Cardiac muscle cell (in vitro differentiated cells and primary cell): ENCODE measurements at regions not wholly inside any gene's neighbourhood (a gene's known extent, or its start where the extent isn't known, plus 50 kb on each side); places are given as distances from the start of the nearest gene placed in this dataset.

ENCODE experiments used
- DNase-seq, 2 donors: peaks; one replicate each; pipeline versions ENCODE4 v3.0.0 to v3.0.0-alpha.2; 2010 to 2017; ENCODE audit warnings: low read depth in 1 of 2, low spot score in 1 of 2
- H3K27ac ChIP-seq: fragments of 200-600 bp; sonication (generic); 2 replicates; pipeline ENCODE4 v1.5.1; 2016
- H3K27me3 ChIP-seq: fragments of 200-600 bp; sonication (generic); 2 replicates; pipeline ENCODE4 v1.6.0; 2016; ENCODE audit warnings: control low read depth
- H3K36me3 ChIP-seq: fragments of 200-600 bp; sonication (generic); 2 replicates; pipeline ENCODE4 v1.5.1; 2016; ENCODE audit warnings: control low read depth
- H3K4me1 ChIP-seq: fragments of 200-600 bp; sonication (generic); 2 replicates; pipeline ENCODE4 v1.8.1; 2017; ENCODE audit warnings: low read depth, mild to moderate bottlenecking, mixed run types
- H3K4me3 ChIP-seq: fragments of 200-600 bp; sonication (generic); 2 replicates; pipeline ENCODE4 v1.5.1; 2016; ENCODE audit warnings: mild to moderate bottlenecking
- H3K9me3 ChIP-seq: fragments of 200-600 bp; sonication (generic); 2 replicates; pipeline ENCODE4 v1.5.1; 2017; ENCODE audit warnings: low read depth, mild to moderate bottlenecking, control low read depth
- CTCF ChIP-seq: IDR thresholded peaks from 2 replicates; pipeline ENCODE4 v1.5.1; 2012; ENCODE audit warnings: low read depth, mild to moderate bottlenecking, low read length

DNA sequence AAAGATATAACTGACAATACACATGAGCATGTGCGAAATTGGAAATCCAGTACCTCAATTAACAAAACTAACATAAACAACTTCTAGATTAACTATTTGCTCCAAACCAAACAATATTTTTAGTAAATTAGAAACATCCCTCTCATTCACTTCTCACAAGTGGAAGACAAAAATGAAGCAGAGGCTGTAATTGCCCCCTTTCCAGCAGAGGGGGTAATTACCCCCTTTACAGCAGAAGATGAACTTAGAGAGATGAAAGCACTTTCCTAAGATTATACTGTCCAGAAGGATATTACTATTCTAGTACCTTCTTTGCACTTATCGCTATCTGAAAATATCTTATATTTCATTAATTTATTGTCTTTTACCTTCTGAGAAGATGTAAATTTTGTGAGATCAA, 1025.2 kb downstream of the FSCB start:
- H3K4me3 ChIP-seq: no peak overlapping the region
- H3K9me3 ChIP-seq: no peaks in the 10 kb centered on the region
- no peaks in the 10 kb centered on the region for H3K27me3 ChIP-seq
- DNase-seq: no peak
- H3K36me3 ChIP-seq: no peaks in the 10 kb centered on the region
- no peak for TF ChIP-seq CTCF
- no peak overlapping the region for H3K27ac ChIP-seq
- H3K4me1 ChIP-seq: no peaks in the 10 kb centered on the region

- H3K36me3 ChIP-seq: no peaks in the 10 kb centered on the region
- no peak for TF ChIP-seq CTCF
- no peak overlapping the region for H3K27ac ChIP-seq
- H3K4me3 ChIP-seq: no peak overlapping the region
- H3K27me3 ChIP-seq: no peaks in the 10 kb centered on the region
- no peaks in the 10 kb centered on the region for H3K4me1 ChIP-seq
- H3K9me3 ChIP-seq: no peaks in the 10 kb centered on the region
- DNase-seq: no peak
Observed at GRCh38 chr14:43480976-43481375, 1026.1 kb downstream of the FSCB start.

DNA sequence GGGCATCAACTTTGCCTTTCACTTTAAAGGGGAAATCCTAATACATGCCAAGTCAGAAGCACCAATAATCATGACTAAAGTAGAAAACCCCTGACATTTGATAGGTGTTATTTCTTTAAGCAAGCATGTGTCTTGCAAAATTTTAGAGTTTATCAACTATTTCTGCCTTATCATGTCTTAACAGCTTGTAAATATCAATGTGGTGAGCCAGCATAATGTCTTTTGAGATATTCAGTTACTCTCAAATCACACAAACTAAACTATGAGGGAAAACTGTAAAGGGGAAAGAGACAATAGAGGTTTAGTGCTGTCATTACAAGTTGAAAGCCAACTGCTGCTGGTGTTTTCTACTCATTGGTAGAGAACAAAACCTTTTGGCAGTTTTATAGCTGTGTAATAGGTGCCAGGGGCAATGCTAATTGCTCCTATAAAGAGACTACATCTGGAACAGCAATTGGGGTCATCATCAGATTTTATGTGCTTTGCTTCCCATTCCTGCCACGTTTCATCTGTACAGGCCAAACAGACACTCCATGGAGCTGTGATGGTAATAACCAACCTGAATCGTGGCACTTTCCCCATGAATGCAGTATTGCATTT, 1027.4 kb downstream of the FSCB start:
- no peaks in the 10 kb centered on the region for H3K27me3 ChIP-seq
- H3K27ac ChIP-seq: no peak overlapping the region
- peaks cover 5% of the 10 kb centered on the region for H3K4me1 ChIP-seq
- no peaks in the 10 kb centered on the region for H3K36me3 ChIP-seq
- no peaks in the 10 kb centered on the region for H3K9me3 ChIP-seq
- no peak for TF ChIP-seq CTCF
- DNase-seq: no peak
- H3K4me3 ChIP-seq: no peak overlapping the region

GRCh38 chr14:43476822-43477221, 1030.3 kb downstream of the FSCB start:
- Histone ChIP-seq H3K9me3 (no peaks in the 10 kb centered on the region), H3K4me3 (no peak overlapping the region), H3K27ac (no peak overlapping the region), H3K27me3 (no peaks in the 10 kb centered on the region), H3K4me1 (peaks cover 5% of the 10 kb centered on the region), H3K36me3 (no peaks in the 10 kb centered on the region)
- no peak for TF ChIP-seq CTCF
- DNase-seq: no peak

DNA sequence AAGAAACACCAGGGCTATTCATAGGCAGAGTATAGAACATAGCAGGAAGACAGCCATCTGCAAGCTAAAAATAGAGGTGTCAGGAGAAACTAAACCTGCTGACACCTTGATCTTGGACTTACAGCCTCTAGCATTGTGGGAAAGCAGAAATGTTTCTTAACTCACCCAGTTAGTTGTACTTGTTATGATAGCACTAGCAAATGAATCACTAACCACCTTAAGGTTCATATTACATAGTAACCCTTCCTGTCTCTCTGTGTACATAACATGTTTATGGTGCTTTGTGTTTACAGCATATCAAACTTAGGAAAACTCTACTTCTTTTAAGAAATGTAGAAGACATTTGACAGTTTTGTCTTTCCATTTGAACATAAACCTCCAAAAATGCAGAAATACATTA, 1031.3 kb downstream of the FSCB start:
- peak overlapping the region; percentile 1 for H3K27ac ChIP-seq
- no peak for TF ChIP-seq CTCF

GRCh38 chr14:43471595-43471994, 1035.5 kb downstream of the FSCB start:
- Histone ChIP-seq H3K4me1 (peaks cover 5% of the 10 kb centered on the region), H3K27ac (no peak overlapping the region), H3K36me3 (no peaks in the 10 kb centered on the region), H3K27me3 (no peaks in the 10 kb centered on the region), H3K4me3 (no peak overlapping the region), H3K9me3 (no peaks in the 10 kb centered on the region)
- TF ChIP-seq CTCF: no peak
- DNase-seq: no peak

More for the DNA sequence above, 1031.3 kb downstream of the FSCB start:
- Histone ChIP-seq H3K4me3 (no peak overlapping the region), H3K36me3 (no peaks in the 10 kb centered on the region), H3K27me3 (no peaks in the 10 kb centered on the region), H3K4me1 (peaks cover 5% of the 10 kb centered on the region), H3K9me3 (no peaks in the 10 kb centered on the region)
- peak in 1 of 2 donors; percentile 44 for DNase-seq
